ENCODE measurements at regions not wholly inside any gene's neighbourhood (a gene's known extent, or its start where the extent isn't known, plus 50 kb on each side); places are given as distances from the start of the nearest gene placed in this dataset.

- no peak overlapping the region for H3K4ac ChIP-seq (ENCODE audit: low read depth in 1 of 2, low read length in 2 of 2)
- no peak overlapping the region for H3K18ac ChIP-seq (ENCODE audit: low read depth in 1 of 2, low read length in 2 of 2)
- no peaks in the 10 kb centered on the region for H3K27me3 ChIP-seq (ENCODE audit: control insufficient read depth in 1 of 2, insufficient read depth in 1 of 2, low read length in 2 of 2)
- H2BK15ac ChIP-seq (ENCODE audit: low read depth, poor library complexity, severe bottlenecking), result no peak overlapping the region
- H3K36me3 ChIP-seq (ENCODE audit: control insufficient read depth in 1 of 2, insufficient read depth in 2 of 2, low read depth in 1 of 2, low read length in 2 of 2), result no peaks in the 10 kb centered on the region
- H2BK120ac ChIP-seq (ENCODE audit: low read depth, low read length), result no peak overlapping the region
- no peak overlapping the region for H3K27ac ChIP-seq (ENCODE audit: low read length, poor library complexity, severe bottlenecking)
- no peak overlapping the region for H3K9ac ChIP-seq (ENCODE audit: low read length)
- H3K9me3 ChIP-seq (ENCODE audit: control insufficient read depth, low read length), result no peaks in the 10 kb centered on the region
- H3K23ac ChIP-seq (ENCODE audit: low read length in 2 of 2), result no peak overlapping the region
- no peak overlapping the region for H2BK12ac ChIP-seq (ENCODE audit: low read length in 2 of 2)
- no peak overlapping the region for H4K8ac ChIP-seq (ENCODE audit: low read length)
- DNase-seq, result no peak
- no peak overlapping the region for H3K4me3 ChIP-seq (ENCODE audit: insufficient read depth in 1 of 2, low read depth in 1 of 2, low read length in 2 of 2)
- H3K4me2 ChIP-seq (ENCODE audit: low read length, poor library complexity, severe bottlenecking), result no peak overlapping the region
- peaks cover 2% of the 10 kb centered on the region for H3K4me1 ChIP-seq (ENCODE audit: control insufficient read depth, insufficient read depth, low read depth, low read length)
- H3K79me1 ChIP-seq (replicated peaks; ENCODE audit: low read length, poor library complexity, severe bottlenecking), result no peaks in the 10 kb centered on the region
- H2AK5ac ChIP-seq (ENCODE audit: low read length, severe bottlenecking), result no peak overlapping the region
- H4K91ac ChIP-seq (ENCODE audit: low read length), result no peak overlapping the region
- H2AFZ ChIP-seq (ENCODE audit: low read depth, low read length), result no peak overlapping the region
- H3K14ac ChIP-seq (ENCODE audit: low read length in 2 of 2), result no peak overlapping the region
- H2BK5ac ChIP-seq (ENCODE audit: low read depth, low read length, poor library complexity, severe bottlenecking), result no peak overlapping the region
Observed at GRCh38 chr3:82082796-82083195, 321.4 kb upstream of the GBE1 start.

- H3K4ac ChIP-seq (ENCODE audit: low read depth in 1 of 2, low read length in 2 of 2), result no peak overlapping the region
- no peaks in the 10 kb centered on the region for H3K79me1 ChIP-seq (replicated peaks; ENCODE audit: low read length, poor library complexity, severe bottlenecking)
- no peaks in the 10 kb centered on the region for H3K4me1 ChIP-seq (ENCODE audit: control insufficient read depth, insufficient read depth, low read depth, low read length)
- H3K14ac ChIP-seq (ENCODE audit: low read length in 2 of 2), result no peak overlapping the region
- H3K18ac ChIP-seq (ENCODE audit: low read depth in 1 of 2, low read length in 2 of 2), result no peak overlapping the region
- no peak overlapping the region for H4K8ac ChIP-seq (ENCODE audit: low read length)
- no peak for DNase-seq
- H2BK15ac ChIP-seq (ENCODE audit: low read depth, poor library complexity, severe bottlenecking), result no peak overlapping the region
- no peaks in the 10 kb centered on the region for H3K9me3 ChIP-seq (ENCODE audit: control insufficient read depth, low read length)
- no peak overlapping the region for H2BK120ac ChIP-seq (ENCODE audit: low read depth, low read length)
- no peak overlapping the region for H2BK5ac ChIP-seq (ENCODE audit: low read depth, low read length, poor library complexity, severe bottlenecking)
- H3K36me3 ChIP-seq (ENCODE audit: control insufficient read depth in 1 of 2, insufficient read depth in 2 of 2, low read depth in 1 of 2, low read length in 2 of 2), result no peaks in the 10 kb centered on the region
- no peak overlapping the region for H2BK12ac ChIP-seq (ENCODE audit: low read length in 2 of 2)
- H2AK5ac ChIP-seq (ENCODE audit: low read length, severe bottlenecking), result no peak overlapping the region
- H3K23ac ChIP-seq (ENCODE audit: low read length in 2 of 2), result no peak overlapping the region
- H3K27me3 ChIP-seq (ENCODE audit: control insufficient read depth in 1 of 2, insufficient read depth in 1 of 2, low read length in 2 of 2), result no peaks in the 10 kb centered on the region
- no peak overlapping the region for H2AFZ ChIP-seq (ENCODE audit: low read depth, low read length)
- H3K4me3 ChIP-seq (ENCODE audit: insufficient read depth in 1 of 2, low read depth in 1 of 2, low read length in 2 of 2), result no peak overlapping the region
- no peak overlapping the region for H3K4me2 ChIP-seq (ENCODE audit: low read length, poor library complexity, severe bottlenecking)
- peak overlapping the region; percentile 65 for H3K9ac ChIP-seq (ENCODE audit: low read length)
- no CpG with 5 or more reads among the region's 2 CpGs for WGBS
- H4K91ac ChIP-seq (ENCODE audit: low read length), result no peak overlapping the region
- no peak overlapping the region for H3K27ac ChIP-seq (ENCODE audit: low read length, poor library complexity, severe bottlenecking)
Observed at GRCh38 chr3:82081351-82081750, 319.9 kb upstream of the GBE1 start.

GRCh38 chr3:82080792-82081191 is 319.3 kb upstream of the GBE1 start:
- Histone ChIP-seq H3K36me3 (ENCODE audit: control insufficient read depth in 1 of 2, insufficient read depth in 2 of 2, low read depth in 1 of 2, low read length in 2 of 2) (no peaks in the 10 kb centered on the region), H3K27me3 (ENCODE audit: control insufficient read depth in 1 of 2, insufficient read depth in 1 of 2, low read length in 2 of 2) (no peaks in the 10 kb centered on the region), H3K18ac (ENCODE audit: low read depth in 1 of 2, low read length in 2 of 2) (no peak overlapping the region), H2BK15ac (ENCODE audit: low read depth, poor library complexity, severe bottlenecking) (no peak overlapping the region), H2BK120ac (ENCODE audit: low read depth, low read length) (no peak overlapping the region), H2AFZ (ENCODE audit: low read depth, low read length) (no peak overlapping the region), H2BK5ac (ENCODE audit: low read depth, low read length, poor library complexity, severe bottlenecking) (no peak overlapping the region), H3K9me3 (ENCODE audit: control insufficient read depth, low read length) (no peaks in the 10 kb centered on the region), H3K4me3 (ENCODE audit: insufficient read depth in 1 of 2, low read depth in 1 of 2, low read length in 2 of 2) (peak overlapping the region in 1 of 2 experiments; percentile 42), H3K79me1 (replicated peaks; ENCODE audit: low read length, poor library complexity, severe bottlenecking) (no peaks in the 10 kb centered on the region), H2BK12ac (ENCODE audit: low read length in 2 of 2) (no peak overlapping the region), H3K4me2 (ENCODE audit: low read length, poor library complexity, severe bottlenecking) (no peak overlapping the region), H3K9ac (ENCODE audit: low read length) (peak overlapping the region; percentile 65), H3K14ac (ENCODE audit: low read length in 2 of 2) (no peak overlapping the region), H3K27ac (ENCODE audit: low read length, poor library complexity, severe bottlenecking) (no peak overlapping the region), H3K4ac (ENCODE audit: low read depth in 1 of 2, low read length in 2 of 2) (no peak overlapping the region), H2AK5ac (ENCODE audit: low read length, severe bottlenecking) (no peak overlapping the region), H3K23ac (ENCODE audit: low read length in 2 of 2) (no peak overlapping the region), H4K8ac (ENCODE audit: low read length) (no peak overlapping the region), H3K4me1 (ENCODE audit: control insufficient read depth, insufficient read depth, low read depth, low read length) (no peaks in the 10 kb centered on the region), H4K91ac (ENCODE audit: low read length) (no peak overlapping the region)
- no peak for DNase-seq
- 100% methylated on average over 2 of the region's 3 CpGs for WGBS

GRCh38 chr3:82080261-82080660 is 318.8 kb upstream of the GBE1 start:
- Histone ChIP-seq H2AK5ac (ENCODE audit: low read length, severe bottlenecking) (no peak overlapping the region), H3K9ac (ENCODE audit: low read length) (peak overlapping the region; percentile 65), H3K14ac (ENCODE audit: low read length in 2 of 2) (no peak overlapping the region), H4K91ac (ENCODE audit: low read length) (no peak overlapping the region), H3K79me1 (replicated peaks; ENCODE audit: low read length, poor library complexity, severe bottlenecking) (no peaks in the 10 kb centered on the region), H2BK15ac (ENCODE audit: low read depth, poor library complexity, severe bottlenecking) (no peak overlapping the region), H3K27me3 (ENCODE audit: control insufficient read depth in 1 of 2, insufficient read depth in 1 of 2, low read length in 2 of 2) (no peaks in the 10 kb centered on the region), H2BK5ac (ENCODE audit: low read depth, low read length, poor library complexity, severe bottlenecking) (no peak overlapping the region), H3K23ac (ENCODE audit: low read length in 2 of 2) (no peak overlapping the region), H3K36me3 (ENCODE audit: control insufficient read depth in 1 of 2, insufficient read depth in 2 of 2, low read depth in 1 of 2, low read length in 2 of 2) (no peaks in the 10 kb centered on the region), H4K8ac (ENCODE audit: low read length) (no peak overlapping the region), H3K4me3 (ENCODE audit: insufficient read depth in 1 of 2, low read depth in 1 of 2, low read length in 2 of 2) (peak overlapping the region in 1 of 2 experiments; percentile 42), H3K4ac (ENCODE audit: low read depth in 1 of 2, low read length in 2 of 2) (no peak overlapping the region), H3K27ac (ENCODE audit: low read length, poor library complexity, severe bottlenecking) (no peak overlapping the region), H3K18ac (ENCODE audit: low read depth in 1 of 2, low read length in 2 of 2) (no peak overlapping the region), H2AFZ (ENCODE audit: low read depth, low read length) (no peak overlapping the region), H3K4me2 (ENCODE audit: low read length, poor library complexity, severe bottlenecking) (no peak overlapping the region), H2BK120ac (ENCODE audit: low read depth, low read length) (no peak overlapping the region), H3K9me3 (ENCODE audit: control insufficient read depth, low read length) (no peaks in the 10 kb centered on the region), H3K4me1 (ENCODE audit: control insufficient read depth, insufficient read depth, low read depth, low read length) (no peaks in the 10 kb centered on the region), H2BK12ac (ENCODE audit: low read length in 2 of 2) (no peak overlapping the region)
- 94% methylated on average over 2 of the region's 3 CpGs for WGBS
- no peak for DNase-seq

Data from mesenchymal stem cell (in vitro differentiated cells and primary cell).